CD14-positive monocyte (primary cell): ENCODE measurements at regions not wholly inside any gene's neighbourhood (a gene's known extent, or its start where the extent isn't known, plus 50 kb on each side); places are given as distances from the start of the nearest gene placed in this dataset.

Experiments used
- DNase-seq, 3 donors: peaks; one replicate each; pipeline ENCODE4 v3.0.0-alpha.2; 2011 to 2022
- H2AFZ ChIP-seq: 2 replicates; pipeline ENCODE4 v1.6.0; 2012; ENCODE audit warnings: mild to moderate bottlenecking, low read depth, low read length, inconsistent platforms; ENCODE audit not compliant: insufficient read depth, poor library complexity, severe bottlenecking
- H3K27ac ChIP-seq, 2 donors: 1 replicate in 1 of 2; 2 replicates in 1 of 2; pipeline ENCODE4 v1.5.1; 2012 to 2013; ENCODE audit warnings: low read length in 2 of 2, control low read depth in 1 of 2, inconsistent platforms in 1 of 2, low read depth in 1 of 2, mild to moderate bottlenecking in 1 of 2
- H3K27me3 ChIP-seq, 2 donors: one replicate each; pipeline versions ENCODE4 v1.6.0 to v1.6.1; 2011 to 2013; ENCODE audit warnings: low read length in 2 of 2; ENCODE audit not compliant: control insufficient read depth in 2 of 2, insufficient read depth in 2 of 2
- H3K36me3 ChIP-seq, 2 donors: replicated peaks in 1 of 2; 1 replicate in 1 of 2; 2 replicates in 1 of 2; pipeline versions ENCODE4 v1.5.1 to v1.6.1; 2012 to 2013; ENCODE audit warnings: low read length in 2 of 2, control low read depth in 1 of 2, inconsistent platforms in 1 of 2, mild to moderate bottlenecking in 1 of 2; ENCODE audit not compliant: insufficient read depth in 2 of 2, control insufficient read depth in 1 of 2
- H3K4me1 ChIP-seq, 2 donors: 1 replicate in 1 of 2; 2 replicates in 1 of 2; pipeline versions ENCODE4 v1.5.1 to v1.6.1; 2012 to 2013; ENCODE audit warnings: low read length in 2 of 2, control low read depth in 1 of 2, inconsistent platforms in 1 of 2, mild to moderate bottlenecking in 1 of 2, moderate library complexity in 1 of 2; ENCODE audit not compliant: insufficient read depth in 2 of 2, control insufficient read depth in 1 of 2
- H3K4me2 ChIP-seq: replicated peaks from 2 replicates; pipeline ENCODE3; 2012; ENCODE audit warnings: low read length, moderate library complexity, mild to moderate bottlenecking; ENCODE audit not compliant: poor library complexity, severe bottlenecking; ENCODE audit errors: extremely low read depth
- H3K4me3 ChIP-seq, 3 experiments: fragments of 200-600 bp in 1 of 3; sonication (generic) in 1 of 3; replicated peaks in 1 of 3; 1 replicate in 2 of 3; 2 replicates in 1 of 3; pipeline ENCODE4 v1.5.1; 2011 to 2013; ENCODE audit warnings: low read length in 3 of 3, mild to moderate bottlenecking in 3 of 3, control low read depth in 2 of 3, low read depth in 2 of 3, inconsistent platforms in 1 of 3, moderate library complexity in 1 of 3
- H3K79me2 ChIP-seq: 2 replicates; pipeline ENCODE4 v1.6.0; 2012; ENCODE audit warnings: mild to moderate bottlenecking, control low read depth, inconsistent platforms, low read length, moderate library complexity; ENCODE audit not compliant: insufficient read depth
- H3K9ac ChIP-seq: 2 replicates; pipeline ENCODE4 v1.6.0; 2017; ENCODE audit warnings: low read length, mild to moderate bottlenecking; ENCODE audit not compliant: insufficient read depth, poor library complexity, severe bottlenecking
- H3K9me3 ChIP-seq, 2 donors: replicated peaks in 1 of 2; 1 replicate in 1 of 2; 2 replicates in 1 of 2; pipeline versions ENCODE4 v1.5.1 to v1.6.1; 2012 to 2013; ENCODE audit warnings: low read length in 2 of 2, control low read depth in 1 of 2; ENCODE audit not compliant: control insufficient read depth in 1 of 2, insufficient read depth in 1 of 2
- H4K20me1 ChIP-seq: 2 replicates; pipeline ENCODE4 v1.6.0; 2012; ENCODE audit warnings: mild to moderate bottlenecking, low read length, control low read depth, moderate library complexity; ENCODE audit not compliant: insufficient read depth
- H3K27ac Mint-ChIP-seq, 7 donors: one replicate each; pipeline ENCODE4 v1.8.0; 2020; ENCODE audit warnings: mild to moderate bottlenecking in 7 of 7, mixed read lengths in 7 of 7, moderate library complexity in 6 of 7, inconsistent platforms in 2 of 7
- H3K27me3 Mint-ChIP-seq, 3 donors: one replicate each; pipeline ENCODE4 v1.8.0; 2021 to 2022; ENCODE audit warnings: low read depth in 3 of 3, mild to moderate bottlenecking in 3 of 3, mixed read lengths in 3 of 3, moderate library complexity in 3 of 3, inconsistent platforms in 1 of 3
- H3K36me3 Mint-ChIP-seq, 2 donors: one replicate each; pipeline ENCODE4 v1.8.0; 2020; ENCODE audit warnings: mixed read lengths in 2 of 2, inconsistent platforms in 1 of 2, mild to moderate bottlenecking in 1 of 2
- H3K4me1 Mint-ChIP-seq: one replicate; pipeline ENCODE4 v1.8.0; 2020; ENCODE audit warnings: mild to moderate bottlenecking, mixed read lengths
- H3K4me3 Mint-ChIP-seq, 2 donors: one replicate each; pipeline ENCODE4 v1.8.0; 2020; ENCODE audit warnings: mild to moderate bottlenecking in 2 of 2, mixed read lengths in 2 of 2, moderate library complexity in 1 of 2
- H3K9me3 Mint-ChIP-seq, 7 donors: one replicate each; pipeline ENCODE4 v1.8.0; 2020 to 2022; ENCODE audit warnings: mixed read lengths in 7 of 7, mild to moderate bottlenecking in 6 of 7, moderate library complexity in 6 of 7, inconsistent platforms in 2 of 7
- WGBS: methylation state at CpG from one replicate; pipeline ENCODE4 v1.1.5; 2013; ENCODE audit warnings: missing lambda C conversion rate; ENCODE audit not compliant: insufficient coverage; 5-methylcytosine and 5-hydroxymethylcytosine counted together
- intact Hi-C, 2 donors: fragments of 100-400 bp; cut with micrococcal nuclease; formaldehyde crosslinking; loops; one replicate each; pipeline versions ENCODE4 v1.15.0 to v1.15.1; 2023
- TF ChIP-seq, protein P1 (sequence below): fragments of 200-600 bp; IDR thresholded peaks from one replicate; pipeline ENCODE4 v1.8.0; 2022; ENCODE audit warnings: antibody characterized with exemption, mild to moderate bottlenecking

GRCh38 chr4:159506801-159507517, 404.1 kb downstream of the RAPGEF2 start:
- TF ChIP-seq, protein P1, sequence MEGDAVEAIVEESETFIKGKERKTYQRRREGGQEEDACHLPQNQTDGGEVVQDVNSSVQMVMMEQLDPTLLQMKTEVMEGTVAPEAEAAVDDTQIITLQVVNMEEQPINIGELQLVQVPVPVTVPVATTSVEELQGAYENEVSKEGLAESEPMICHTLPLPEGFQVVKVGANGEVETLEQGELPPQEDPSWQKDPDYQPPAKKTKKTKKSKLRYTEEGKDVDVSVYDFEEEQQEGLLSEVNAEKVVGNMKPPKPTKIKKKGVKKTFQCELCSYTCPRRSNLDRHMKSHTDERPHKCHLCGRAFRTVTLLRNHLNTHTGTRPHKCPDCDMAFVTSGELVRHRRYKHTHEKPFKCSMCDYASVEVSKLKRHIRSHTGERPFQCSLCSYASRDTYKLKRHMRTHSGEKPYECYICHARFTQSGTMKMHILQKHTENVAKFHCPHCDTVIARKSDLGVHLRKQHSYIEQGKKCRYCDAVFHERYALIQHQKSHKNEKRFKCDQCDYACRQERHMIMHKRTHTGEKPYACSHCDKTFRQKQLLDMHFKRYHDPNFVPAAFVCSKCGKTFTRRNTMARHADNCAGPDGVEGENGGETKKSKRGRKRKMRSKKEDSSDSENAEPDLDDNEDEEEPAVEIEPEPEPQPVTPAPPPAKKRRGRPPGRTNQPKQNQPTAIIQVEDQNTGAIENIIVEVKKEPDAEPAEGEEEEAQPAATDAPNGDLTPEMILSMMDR = no peak
- H3K9ac ChIP-seq = no peak overlapping the region
- no peak for DNase-seq
- Mint-ChIP-seq H3K27ac (no peak overlapping the region), H3K9me3 (peaks cover 0 to 4% (median 0%) of the 10 kb centered on the region in 7 donors), H3K27me3 (peaks cover 0 to 9% (median 5%) of the 10 kb centered on the region in 3 donors), H3K4me1 (no peaks in the 10 kb centered on the region), H3K4me3 (no peak overlapping the region), H3K36me3 (no peaks in the 10 kb centered on the region)
- 89% methylated on average over 6 of the region's 13 CpGs for WGBS
- no peak overlapping the region for H3K4me3 ChIP-seq
- H4K20me1 ChIP-seq = no peaks in the 10 kb centered on the region
- no peaks in the 10 kb centered on the region for H3K36me3 ChIP-seq
- no peaks in the 10 kb centered on the region for H3K79me2 ChIP-seq
- H3K9me3 ChIP-seq = no peaks in the 10 kb centered on the region
- H3K27ac ChIP-seq = no peak overlapping the region
- no peak overlapping the region for H2AFZ ChIP-seq
- H3K4me2 ChIP-seq = no peak overlapping the region
- H3K27me3 ChIP-seq = peaks cover 0 to 2% of the 10 kb centered on the region in 2 donors
- intact Hi-C loops = no loop called here
- H3K4me1 ChIP-seq = no peaks in the 10 kb centered on the region

GRCh38 chr4:159508917-159509500, 406.1 kb downstream of the RAPGEF2 start:
- Histone ChIP-seq H2AFZ (no peak overlapping the region), H3K9ac (no peak overlapping the region), H3K4me2 (no peak overlapping the region), H3K79me2 (no peaks in the 10 kb centered on the region), H3K4me3 (no peak overlapping the region), H3K36me3 (no peaks in the 10 kb centered on the region), H4K20me1 (no peaks in the 10 kb centered on the region), H3K9me3 (no peaks in the 10 kb centered on the region), H3K27me3 (no peaks in the 10 kb centered on the region), H3K4me1 (no peaks in the 10 kb centered on the region), H3K27ac (no peak overlapping the region)
- TF ChIP-seq, protein P1 = no peak
- no peak for DNase-seq
- H3K9me3 Mint-ChIP-seq = peaks cover 0 to 7% (median 3%) of the 10 kb centered on the region in 7 donors
- no peak overlapping the region for H3K4me3 Mint-ChIP-seq
- intact Hi-C loops = no loop called here
- WGBS = 96% methylated on average over 4 of the region's 6 CpGs
- H3K36me3 Mint-ChIP-seq = no peaks in the 10 kb centered on the region
- H3K4me1 Mint-ChIP-seq = no peaks in the 10 kb centered on the region
- peaks cover 0 to 9% (median 5%) of the 10 kb centered on the region in 3 donors for H3K27me3 Mint-ChIP-seq
- H3K27ac Mint-ChIP-seq = no peak overlapping the region
